Epithelial cell of esophagus (primary cell): ENCODE measurements at regions not wholly inside any gene's neighbourhood (a gene's known extent, or its start where the extent isn't known, plus 50 kb on each side); places are given as distances from the start of the nearest gene placed in this dataset.
A peak's percentile ranks its signal among the peaks of the same experiment; 100 is the strongest.

Experiments used
- DNase-seq: peaks from one replicate; pipeline ENCODE4 v3.0.0; 2010; ENCODE audit warnings: low read depth
- H3K4me3 ChIP-seq: 2 replicates; pipeline ENCODE4 v1.5.1; 2011; ENCODE audit warnings: mild to moderate bottlenecking, low read length, control low read depth
- TF ChIP-seq, protein P1 (sequence below): IDR thresholded peaks from 2 replicates; pipeline ENCODE4 v1.5.1; 2011; ENCODE audit warnings: low read depth, mild to moderate bottlenecking, low read length, control low read depth, inconsistent platforms; ENCODE audit not compliant: insufficient read depth; ENCODE audit errors: missing control alignments

DNA sequence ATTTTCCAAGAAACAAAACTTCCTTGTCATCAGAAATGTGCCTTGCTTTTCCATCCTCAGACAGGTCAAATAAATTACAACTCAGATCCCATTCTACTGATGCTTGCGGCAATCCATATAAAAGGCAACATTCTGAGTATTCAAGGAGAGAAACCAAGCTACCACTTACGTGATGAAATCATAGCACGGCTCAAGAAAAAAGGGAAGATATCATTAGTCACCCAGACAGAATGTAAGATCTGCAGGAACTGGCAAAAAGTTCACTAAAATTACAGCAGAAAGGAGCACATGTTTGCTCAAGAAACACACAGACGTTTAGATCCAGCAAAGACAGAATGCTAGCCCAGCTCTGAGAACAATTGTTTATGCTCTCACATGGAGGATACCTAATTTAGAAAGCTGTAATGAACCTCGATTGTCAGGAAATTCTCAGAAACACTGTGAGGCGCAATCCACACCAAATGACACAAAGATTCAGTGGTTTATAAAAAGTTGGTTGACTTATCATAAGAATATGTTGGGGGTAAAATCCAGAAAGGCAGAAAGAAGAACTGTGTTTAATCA is 304.2 kb downstream of the ADGRG6 start:
- peak; percentile 57 for DNase-seq
- TF ChIP-seq, protein P1, sequence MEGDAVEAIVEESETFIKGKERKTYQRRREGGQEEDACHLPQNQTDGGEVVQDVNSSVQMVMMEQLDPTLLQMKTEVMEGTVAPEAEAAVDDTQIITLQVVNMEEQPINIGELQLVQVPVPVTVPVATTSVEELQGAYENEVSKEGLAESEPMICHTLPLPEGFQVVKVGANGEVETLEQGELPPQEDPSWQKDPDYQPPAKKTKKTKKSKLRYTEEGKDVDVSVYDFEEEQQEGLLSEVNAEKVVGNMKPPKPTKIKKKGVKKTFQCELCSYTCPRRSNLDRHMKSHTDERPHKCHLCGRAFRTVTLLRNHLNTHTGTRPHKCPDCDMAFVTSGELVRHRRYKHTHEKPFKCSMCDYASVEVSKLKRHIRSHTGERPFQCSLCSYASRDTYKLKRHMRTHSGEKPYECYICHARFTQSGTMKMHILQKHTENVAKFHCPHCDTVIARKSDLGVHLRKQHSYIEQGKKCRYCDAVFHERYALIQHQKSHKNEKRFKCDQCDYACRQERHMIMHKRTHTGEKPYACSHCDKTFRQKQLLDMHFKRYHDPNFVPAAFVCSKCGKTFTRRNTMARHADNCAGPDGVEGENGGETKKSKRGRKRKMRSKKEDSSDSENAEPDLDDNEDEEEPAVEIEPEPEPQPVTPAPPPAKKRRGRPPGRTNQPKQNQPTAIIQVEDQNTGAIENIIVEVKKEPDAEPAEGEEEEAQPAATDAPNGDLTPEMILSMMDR, result no peak
- no peak overlapping the region for H3K4me3 ChIP-seq

GRCh38 chr6:142612956-142613355 is 311.1 kb downstream of the ADGRG6 start:
- TF ChIP-seq, protein P1, result no peak
- H3K4me3 ChIP-seq, result no peak overlapping the region
- no peak for DNase-seq

DNA sequence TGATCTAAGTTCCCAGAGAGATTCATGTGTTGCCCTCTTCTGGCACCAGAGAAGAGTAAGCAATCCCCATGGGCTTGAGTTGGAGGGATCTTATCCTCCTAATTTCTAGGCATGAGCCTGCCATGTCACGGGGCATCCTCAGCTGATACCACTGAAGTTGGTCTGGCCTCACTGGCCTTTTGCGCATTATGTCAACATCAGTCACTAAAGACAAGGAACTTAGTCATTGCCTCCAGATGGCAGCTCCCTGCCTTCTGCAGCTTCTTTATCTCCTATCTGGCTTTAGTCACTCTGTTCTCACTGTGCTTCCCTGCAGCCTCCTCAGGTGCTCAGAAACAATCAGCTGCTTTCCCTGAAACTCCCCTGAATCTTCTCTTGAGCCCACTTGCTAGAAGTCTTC is 312.2 kb downstream of the ADGRG6 start:
- H3K4me3 ChIP-seq, result no peak overlapping the region
- peak; percentile 35 for DNase-seq
- TF ChIP-seq, protein P1, result no peak

- H3K4me3 ChIP-seq, result no peak overlapping the region
- TF ChIP-seq, protein P1, result no peak
- peak; percentile 51 for DNase-seq
Measured at GRCh38 chr6:142617158-142617557, 315.4 kb downstream of the ADGRG6 start.

- TF ChIP-seq, protein P1, result no peak
- no peak for DNase-seq
- H3K4me3 ChIP-seq, result no peak overlapping the region
Measured at GRCh38 chr6:142621822-142622221, 320.0 kb downstream of the ADGRG6 start.

GRCh38 chr6:142624978-142625715 is 319.8 kb downstream of the HIVEP2 start:
- DNase-seq, result peak; percentile 69
- TF ChIP-seq, protein P1, result no peak
- H3K4me3 ChIP-seq, result no peak overlapping the region

GRCh38 chr6:142627474-142627873 is 317.5 kb downstream of the HIVEP2 start:
- TF ChIP-seq, protein P1, result no peak
- no peak overlapping the region for H3K4me3 ChIP-seq

More at GRCh38 chr6:142627474-142627873, 317.5 kb downstream of the HIVEP2 start:
- DNase-seq, result no peak
